ENCODE measurements at regions not wholly inside any gene's neighbourhood (a gene's known extent, or its start where the extent isn't known, plus 50 kb on each side); places are given as distances from the start of the nearest gene placed in this dataset.

- TF ChIP-seq, protein P1, sequence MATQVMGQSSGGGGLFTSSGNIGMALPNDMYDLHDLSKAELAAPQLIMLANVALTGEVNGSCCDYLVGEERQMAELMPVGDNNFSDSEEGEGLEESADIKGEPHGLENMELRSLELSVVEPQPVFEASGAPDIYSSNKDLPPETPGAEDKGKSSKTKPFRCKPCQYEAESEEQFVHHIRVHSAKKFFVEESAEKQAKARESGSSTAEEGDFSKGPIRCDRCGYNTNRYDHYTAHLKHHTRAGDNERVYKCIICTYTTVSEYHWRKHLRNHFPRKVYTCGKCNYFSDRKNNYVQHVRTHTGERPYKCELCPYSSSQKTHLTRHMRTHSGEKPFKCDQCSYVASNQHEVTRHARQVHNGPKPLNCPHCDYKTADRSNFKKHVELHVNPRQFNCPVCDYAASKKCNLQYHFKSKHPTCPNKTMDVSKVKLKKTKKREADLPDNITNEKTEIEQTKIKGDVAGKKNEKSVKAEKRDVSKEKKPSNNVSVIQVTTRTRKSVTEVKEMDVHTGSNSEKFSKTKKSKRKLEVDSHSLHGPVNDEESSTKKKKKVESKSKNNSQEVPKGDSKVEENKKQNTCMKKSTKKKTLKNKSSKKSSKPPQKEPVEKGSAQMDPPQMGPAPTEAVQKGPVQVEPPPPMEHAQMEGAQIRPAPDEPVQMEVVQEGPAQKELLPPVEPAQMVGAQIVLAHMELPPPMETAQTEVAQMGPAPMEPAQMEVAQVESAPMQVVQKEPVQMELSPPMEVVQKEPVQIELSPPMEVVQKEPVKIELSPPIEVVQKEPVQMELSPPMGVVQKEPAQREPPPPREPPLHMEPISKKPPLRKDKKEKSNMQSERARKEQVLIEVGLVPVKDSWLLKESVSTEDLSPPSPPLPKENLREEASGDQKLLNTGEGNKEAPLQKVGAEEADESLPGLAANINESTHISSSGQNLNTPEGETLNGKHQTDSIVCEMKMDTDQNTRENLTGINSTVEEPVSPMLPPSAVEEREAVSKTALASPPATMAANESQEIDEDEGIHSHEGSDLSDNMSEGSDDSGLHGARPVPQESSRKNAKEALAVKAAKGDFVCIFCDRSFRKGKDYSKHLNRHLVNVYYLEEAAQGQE (IDR thresholded peaks at IDR 0.05; ENCODE audit: unreplicated experiment): no peak
- no peak for TF ChIP-seq POLR2AphosphoS5 (IDR thresholded peaks at IDR 0.05; ENCODE audit: low read depth)
- TF ChIP-seq, protein P2, sequence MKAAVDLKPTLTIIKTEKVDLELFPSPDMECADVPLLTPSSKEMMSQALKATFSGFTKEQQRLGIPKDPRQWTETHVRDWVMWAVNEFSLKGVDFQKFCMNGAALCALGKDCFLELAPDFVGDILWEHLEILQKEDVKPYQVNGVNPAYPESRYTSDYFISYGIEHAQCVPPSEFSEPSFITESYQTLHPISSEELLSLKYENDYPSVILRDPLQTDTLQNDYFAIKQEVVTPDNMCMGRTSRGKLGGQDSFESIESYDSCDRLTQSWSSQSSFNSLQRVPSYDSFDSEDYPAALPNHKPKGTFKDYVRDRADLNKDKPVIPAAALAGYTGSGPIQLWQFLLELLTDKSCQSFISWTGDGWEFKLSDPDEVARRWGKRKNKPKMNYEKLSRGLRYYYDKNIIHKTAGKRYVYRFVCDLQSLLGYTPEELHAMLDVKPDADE (IDR thresholded peaks at IDR 0.05): no peak
Observed at GRCh38 chr21:16402752-16403151, 673.0 kb downstream of the USP25 start (continued).

- H4K20me1 ChIP-seq (replicated peaks; ENCODE audit: insufficient read depth): no peaks in the 10 kb centered on the region
- H3K9me3 Mint-ChIP-seq: no peaks in the 10 kb centered on the region
- H3K9me2 ChIP-seq (ENCODE audit: insufficient read depth): peaks cover 5% of the 10 kb centered on the region; the same call in 1 of the 2 replicates
- no peak overlapping the region for H3K27ac ChIP-seq (ENCODE audit: low read depth)
- no peaks in the 10 kb centered on the region for H3K4me1 ChIP-seq (ENCODE audit: insufficient read depth)
- no peaks in the 10 kb centered on the region for H3K27me3 ChIP-seq (ENCODE audit: insufficient read depth)
- H3K4me3 ChIP-seq: no peak overlapping the region
- no peak overlapping the region for H3K4me3 Mint-ChIP-seq
- DNase-seq (ENCODE audit: low spot score): no peak
- H3K4me2 ChIP-seq: no peak overlapping the region
- no peaks in the 10 kb centered on the region; the same call in 2 of the 3 replicates for H3K4me1 Mint-ChIP-seq
- no peaks in the 10 kb centered on the region for H3F3A ChIP-seq (replicated peaks; ENCODE audit: low read depth)
- no peaks in the 10 kb centered on the region for H3K79me2 ChIP-seq (replicated peaks; ENCODE audit: insufficient read depth)
- ATAC-seq: no peak
- H3K36me3 ChIP-seq (ENCODE audit: insufficient read depth): no peaks in the 10 kb centered on the region
- H2AFZ ChIP-seq: no peak overlapping the region
- no peaks in the 10 kb centered on the region for H3K36me3 Mint-ChIP-seq (ENCODE audit: low read depth)
- H3K27ac Mint-ChIP-seq: no peak overlapping the region
- H3K27me3 Mint-ChIP-seq (ENCODE audit: insufficient read depth, low read depth, poor library complexity): no peaks in the 10 kb centered on the region
- TF ChIP-seq, protein P1 (IDR thresholded peaks at IDR 0.05; ENCODE audit: unreplicated experiment): no peak
- TF ChIP-seq EZH2phosphoT487 (IDR thresholded peaks at IDR 0.05; ENCODE audit: unreplicated experiment) (no peak), CREB1 (CRISPR knock-in tag; IDR thresholded peaks at IDR 0.05; ENCODE audit: low read depth) (no peak), ZNF462 (CRISPR knock-in tag; IDR thresholded peaks at IDR 0.05) (no peak), POLR2AphosphoS5 (IDR thresholded peaks at IDR 0.05; ENCODE audit: low read depth) (no peak), EZH2 (IDR thresholded peaks at IDR 0.05; ENCODE audit: low read depth, unreplicated experiment) (no peak), ZNF114 (CRISPR knock-in tag; IDR thresholded peaks at IDR 0.05) (no peak), STAT1 (IDR thresholded peaks at IDR 0.05; ENCODE audit: unreplicated experiment) (no peak)
- TF ChIP-seq, protein P2 (IDR thresholded peaks at IDR 0.05): no peak
Observed at GRCh38 chr21:16404776-16405175, 675.0 kb downstream of the USP25 start.

All from GM23338 (cell line).